Astrocyte of the spinal cord (primary cell): ENCODE measurements at regions not wholly inside any gene's neighbourhood (a gene's known extent, or its start where the extent isn't known, plus 50 kb on each side); places are given as distances from the start of the nearest gene placed in this dataset.

Source experiments
- DNase-seq: peaks from one replicate; pipeline ENCODE4 v3.0.0; 2011; ENCODE audit warnings: low read depth, low spot score
- H3K4me3 ChIP-seq: 2 replicates; pipeline ENCODE4 v1.5.1; 2011; ENCODE audit warnings: low read depth, mild to moderate bottlenecking, low read length, moderate library complexity
- in situ Hi-C: cut with HindIII; loops from 2 replicates; pipeline ENCODE4 v1.10.0; 2017; ENCODE audit warnings: low sequenced_read_pairs
- TF ChIP-seq, protein P1 (sequence below): IDR thresholded peaks from 2 replicates; pipeline ENCODE4 v1.5.1; 2012; ENCODE audit warnings: low read depth, mild to moderate bottlenecking, low read length, inconsistent platforms

DNA sequence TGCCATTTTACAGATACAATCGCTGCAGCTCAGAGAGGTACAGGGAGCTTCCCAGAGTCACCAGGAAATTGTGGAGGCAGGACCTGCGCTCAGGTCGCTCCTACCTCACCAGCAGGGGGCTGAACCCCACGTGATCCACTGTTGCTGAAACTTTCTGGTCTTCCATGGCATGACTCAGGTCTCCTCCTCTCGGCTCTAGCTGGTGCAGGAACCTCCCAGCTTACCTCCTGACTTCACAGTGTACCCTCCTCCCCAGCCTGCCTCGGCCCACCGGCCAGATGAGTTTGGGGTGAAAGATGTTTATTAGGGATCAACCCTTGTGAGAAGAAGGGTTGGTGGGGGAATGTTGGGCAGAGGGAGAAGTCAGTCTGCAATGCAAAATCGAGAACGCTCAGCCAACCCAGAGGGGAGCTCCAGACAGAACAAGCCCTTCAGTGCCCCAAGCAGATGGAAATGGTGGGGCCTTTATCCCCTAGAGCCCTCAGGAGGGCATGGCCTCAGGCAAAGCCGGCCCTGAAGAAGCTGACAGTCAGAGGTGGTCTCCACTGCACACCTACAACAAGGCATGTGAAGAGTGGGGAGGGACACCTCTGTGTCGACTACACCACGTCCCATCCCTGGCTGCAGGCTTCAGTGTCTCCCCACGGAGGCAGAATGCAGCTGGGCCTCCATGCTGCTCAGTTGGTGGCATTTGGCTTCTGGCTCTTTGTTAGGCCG is 118.6 kb upstream of the PRR20G start:
- in situ Hi-C loops = no loop called here
- TF ChIP-seq, protein P1, sequence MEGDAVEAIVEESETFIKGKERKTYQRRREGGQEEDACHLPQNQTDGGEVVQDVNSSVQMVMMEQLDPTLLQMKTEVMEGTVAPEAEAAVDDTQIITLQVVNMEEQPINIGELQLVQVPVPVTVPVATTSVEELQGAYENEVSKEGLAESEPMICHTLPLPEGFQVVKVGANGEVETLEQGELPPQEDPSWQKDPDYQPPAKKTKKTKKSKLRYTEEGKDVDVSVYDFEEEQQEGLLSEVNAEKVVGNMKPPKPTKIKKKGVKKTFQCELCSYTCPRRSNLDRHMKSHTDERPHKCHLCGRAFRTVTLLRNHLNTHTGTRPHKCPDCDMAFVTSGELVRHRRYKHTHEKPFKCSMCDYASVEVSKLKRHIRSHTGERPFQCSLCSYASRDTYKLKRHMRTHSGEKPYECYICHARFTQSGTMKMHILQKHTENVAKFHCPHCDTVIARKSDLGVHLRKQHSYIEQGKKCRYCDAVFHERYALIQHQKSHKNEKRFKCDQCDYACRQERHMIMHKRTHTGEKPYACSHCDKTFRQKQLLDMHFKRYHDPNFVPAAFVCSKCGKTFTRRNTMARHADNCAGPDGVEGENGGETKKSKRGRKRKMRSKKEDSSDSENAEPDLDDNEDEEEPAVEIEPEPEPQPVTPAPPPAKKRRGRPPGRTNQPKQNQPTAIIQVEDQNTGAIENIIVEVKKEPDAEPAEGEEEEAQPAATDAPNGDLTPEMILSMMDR = no peak
- no peak for DNase-seq
- no peak overlapping the region for H3K4me3 ChIP-seq

DNA sequence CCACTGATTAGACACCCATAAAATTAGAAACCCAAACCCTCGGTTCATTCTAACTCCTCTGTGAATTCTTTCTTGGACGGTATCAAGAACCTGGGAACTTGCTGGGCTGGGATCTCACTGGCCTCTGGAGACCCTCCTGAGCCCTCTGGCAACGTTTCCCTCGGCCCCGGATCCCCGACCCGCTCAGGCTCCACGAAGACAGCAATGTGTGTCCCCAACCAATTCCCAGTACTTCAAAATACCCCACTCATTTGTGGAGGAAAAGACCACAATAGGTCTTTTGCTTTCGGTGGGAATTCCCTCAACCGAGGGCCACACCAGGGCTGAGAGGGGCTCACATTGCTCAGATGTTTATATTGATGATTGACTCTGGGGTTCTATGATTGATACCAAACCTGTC is 117.9 kb upstream of the PRR20G start:
- TF ChIP-seq, protein P1 = no peak
- no peak overlapping the region for H3K4me3 ChIP-seq
- in situ Hi-C loops = no loop called here
- DNase-seq = no peak

DNA sequence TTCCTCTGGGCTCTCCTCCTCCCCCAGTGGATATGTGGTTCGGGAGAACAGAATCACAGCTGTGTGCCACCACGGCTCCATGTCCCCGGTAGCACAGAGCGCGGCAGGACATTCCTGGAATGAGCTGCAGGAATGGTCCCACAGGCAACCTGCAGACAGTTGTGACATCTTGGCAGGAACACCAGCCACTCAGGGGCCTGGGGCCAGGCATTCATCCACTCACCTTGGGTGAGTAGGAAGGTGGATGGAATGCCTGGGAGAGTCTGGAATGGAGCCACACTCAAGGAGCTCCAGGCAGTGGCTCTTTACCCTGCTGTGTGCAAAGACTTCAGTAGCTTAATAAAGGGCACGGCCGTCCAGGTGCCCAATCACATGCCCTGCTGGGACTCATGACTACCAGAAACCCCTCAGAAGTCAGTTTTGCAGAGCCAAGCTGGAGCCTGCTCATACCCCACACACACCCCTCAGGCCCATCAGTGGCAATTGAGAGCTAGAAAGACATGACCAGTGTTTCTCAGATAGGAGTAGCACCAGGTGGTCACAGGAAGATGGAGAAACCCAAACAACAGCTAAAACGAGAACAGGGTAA is 117.3 kb upstream of the PRR20G start:
- no peak for DNase-seq
- in situ Hi-C loops = no loop called here
- TF ChIP-seq, protein P1 = no peak
- H3K4me3 ChIP-seq = no peak overlapping the region

DNA sequence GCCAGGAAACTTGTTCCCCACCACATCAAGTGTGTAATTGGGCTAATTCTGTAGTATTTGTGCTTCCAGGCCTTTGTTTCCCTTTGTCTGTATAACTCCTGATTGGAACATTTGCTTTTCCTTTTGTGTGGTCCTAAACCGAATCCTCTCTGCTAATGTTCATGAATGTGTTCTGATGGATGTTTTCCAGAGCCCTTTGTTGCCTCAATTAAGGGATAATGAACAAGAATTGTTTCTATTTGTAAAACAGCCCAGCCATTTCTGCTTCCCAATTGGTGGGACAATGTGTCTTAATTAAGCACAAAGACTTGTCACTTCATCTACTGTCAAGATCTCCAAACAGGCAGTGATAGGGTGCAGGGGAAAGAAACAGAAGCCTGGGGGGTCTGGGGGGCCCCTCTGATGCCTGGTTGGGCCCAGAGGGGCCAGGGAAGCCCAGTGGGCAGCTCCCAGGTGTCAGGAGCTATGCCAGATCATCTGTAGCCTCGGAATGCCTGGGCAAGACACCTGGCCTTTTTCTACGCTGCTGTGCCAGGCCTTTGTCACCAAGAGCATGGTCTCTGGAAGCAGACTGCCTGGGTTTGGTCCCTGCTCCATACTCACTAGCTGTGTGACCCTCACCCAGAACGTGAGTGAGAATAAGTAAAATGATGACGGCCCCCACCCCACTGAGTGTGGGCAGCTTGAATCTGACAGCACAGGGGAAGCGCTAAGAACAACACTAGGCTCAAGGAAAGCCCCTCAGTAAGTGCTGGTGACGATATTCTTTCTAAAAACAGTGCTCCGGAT is 116.6 kb upstream of the PRR20G start:
- DNase-seq = no peak
- in situ Hi-C loops = no loop called here
- TF ChIP-seq, protein P1 = no peak
- no peak overlapping the region for H3K4me3 ChIP-seq

DNA sequence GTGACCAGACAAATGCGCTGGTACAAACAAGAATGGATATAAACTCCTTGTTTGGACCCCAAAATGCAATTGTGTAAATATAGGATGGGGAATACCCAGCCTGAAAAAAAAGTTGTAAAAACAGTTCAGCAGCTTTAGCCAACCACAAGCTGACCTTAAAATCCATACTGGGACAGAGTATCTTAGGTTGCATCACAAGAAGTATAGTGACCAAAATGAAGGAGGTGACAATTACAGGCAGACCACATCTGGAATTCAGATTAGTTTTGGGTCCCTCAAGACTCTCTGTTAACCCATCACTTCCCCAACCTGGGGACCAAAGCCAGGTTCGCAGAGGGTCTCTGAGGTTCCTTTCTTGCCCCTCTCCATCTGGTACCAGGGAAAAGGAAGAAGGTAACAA is 115.9 kb upstream of the PRR20G start:
- TF ChIP-seq, protein P1 = no peak
- no peak for DNase-seq
- no peak overlapping the region for H3K4me3 ChIP-seq
- in situ Hi-C loops = no loop called here

DNA sequence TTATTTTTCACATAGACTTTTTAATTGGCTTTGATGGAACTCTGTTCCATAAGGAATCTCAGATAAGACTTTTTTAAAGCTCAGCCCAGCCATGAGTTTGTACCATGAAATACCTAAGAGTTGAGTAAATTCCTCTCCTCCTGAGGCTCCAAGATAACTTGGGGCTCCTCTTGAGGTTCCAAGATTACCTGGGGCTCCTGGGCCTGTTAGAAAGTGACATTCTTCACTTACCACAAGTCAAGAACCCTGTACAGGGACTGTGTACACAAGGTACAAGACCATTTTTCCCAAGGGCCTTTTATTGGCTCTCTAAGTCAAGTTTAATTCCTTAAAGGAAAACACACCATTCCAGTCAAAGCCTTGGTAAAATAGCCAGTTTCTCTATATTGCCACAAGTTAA is 111.3 kb upstream of the PRR20G start:
- TF ChIP-seq, protein P1 = no peak
- DNase-seq = no peak
- no peak overlapping the region for H3K4me3 ChIP-seq
- in situ Hi-C loops = no loop called here
